ENCODE measurements at regions not wholly inside any gene's neighbourhood (a gene's known extent, or its start where the extent isn't known, plus 50 kb on each side); places are given as distances from the start of the nearest gene placed in this dataset.
A peak's percentile ranks its signal among the peaks of the same experiment; 100 is the strongest.

DNA sequence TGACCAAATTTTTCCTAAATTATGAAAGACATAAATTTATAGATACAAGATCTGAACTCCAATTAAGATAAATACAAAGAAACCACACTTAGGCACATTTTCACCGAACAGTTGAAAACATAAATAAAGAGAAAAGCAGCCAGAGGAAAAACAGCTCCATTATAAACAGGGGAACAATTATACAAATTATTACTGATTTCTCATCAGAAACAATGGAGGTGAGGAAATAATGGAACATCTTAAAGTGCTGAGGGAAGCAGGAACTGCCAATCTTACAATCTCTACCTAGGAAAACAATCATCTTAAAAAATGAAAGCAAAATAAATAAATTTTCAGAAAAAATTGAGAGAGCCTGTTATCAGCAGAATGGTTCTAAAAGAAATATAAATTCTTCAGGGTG is 234.4 kb upstream of the PMFBP1 start:
- TF ChIP-seq CTCF (IDR thresholded peaks at IDR 0.05) = no peak
- no peak overlapping the region for H3K4me3 ChIP-seq
- H3K36me3 ChIP-seq (ENCODE audit: low read depth) = no peaks in the 10 kb centered on the region
- ATAC-seq = no peak
- no peak for DNase-seq
- intact Hi-C loops (cut with DNase I, micrococcal nuclease) = no loop called here
- H3K9me3 ChIP-seq = no peaks in the 10 kb centered on the region
- H3K4me1 ChIP-seq (ENCODE audit: low read depth) = no peaks in the 10 kb centered on the region

GRCh38 chr16:72404299-72404698 is 232.3 kb upstream of the PMFBP1 start:
- Histone ChIP-seq H3K4me3 (no peak overlapping the region), H3K9me3 (no peaks in the 10 kb centered on the region), H3K36me3 (ENCODE audit: low read depth) (no peaks in the 10 kb centered on the region), H3K4me1 (ENCODE audit: low read depth) (no peaks in the 10 kb centered on the region)
- DNase-seq (no peak), ATAC-seq (no peak)
- TF ChIP-seq CTCF (IDR thresholded peaks at IDR 0.05) = no peak
- intact Hi-C loops (cut with DNase I, micrococcal nuclease) = no loop called here

DNA sequence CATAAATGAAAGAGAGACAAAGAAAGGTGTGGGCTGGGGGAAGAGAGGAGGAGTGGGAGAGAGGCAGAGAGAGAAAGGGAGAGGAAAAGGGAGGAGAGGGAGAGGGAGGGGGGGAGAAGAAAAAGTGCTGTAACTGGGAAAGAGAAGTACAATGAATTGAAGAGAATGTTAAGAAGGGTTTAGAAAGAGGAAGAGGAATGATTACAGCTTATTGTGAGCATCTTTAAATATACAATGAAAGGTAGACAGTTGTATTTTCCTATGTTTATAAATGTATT is 229.1 kb upstream of the PMFBP1 start:
- H3K9me3 ChIP-seq = no peaks in the 10 kb centered on the region
- intact Hi-C loops (cut with DNase I, micrococcal nuclease) = no loop called here
- no peak overlapping the region for H3K4me3 ChIP-seq
- H3K4me1 ChIP-seq (ENCODE audit: low read depth) = no peaks in the 10 kb centered on the region
- no peak for TF ChIP-seq CTCF (IDR thresholded peaks at IDR 0.05)
- no peak for DNase-seq
- ATAC-seq = no peak
- H3K36me3 ChIP-seq (ENCODE audit: low read depth) = no peaks in the 10 kb centered on the region

DNA sequence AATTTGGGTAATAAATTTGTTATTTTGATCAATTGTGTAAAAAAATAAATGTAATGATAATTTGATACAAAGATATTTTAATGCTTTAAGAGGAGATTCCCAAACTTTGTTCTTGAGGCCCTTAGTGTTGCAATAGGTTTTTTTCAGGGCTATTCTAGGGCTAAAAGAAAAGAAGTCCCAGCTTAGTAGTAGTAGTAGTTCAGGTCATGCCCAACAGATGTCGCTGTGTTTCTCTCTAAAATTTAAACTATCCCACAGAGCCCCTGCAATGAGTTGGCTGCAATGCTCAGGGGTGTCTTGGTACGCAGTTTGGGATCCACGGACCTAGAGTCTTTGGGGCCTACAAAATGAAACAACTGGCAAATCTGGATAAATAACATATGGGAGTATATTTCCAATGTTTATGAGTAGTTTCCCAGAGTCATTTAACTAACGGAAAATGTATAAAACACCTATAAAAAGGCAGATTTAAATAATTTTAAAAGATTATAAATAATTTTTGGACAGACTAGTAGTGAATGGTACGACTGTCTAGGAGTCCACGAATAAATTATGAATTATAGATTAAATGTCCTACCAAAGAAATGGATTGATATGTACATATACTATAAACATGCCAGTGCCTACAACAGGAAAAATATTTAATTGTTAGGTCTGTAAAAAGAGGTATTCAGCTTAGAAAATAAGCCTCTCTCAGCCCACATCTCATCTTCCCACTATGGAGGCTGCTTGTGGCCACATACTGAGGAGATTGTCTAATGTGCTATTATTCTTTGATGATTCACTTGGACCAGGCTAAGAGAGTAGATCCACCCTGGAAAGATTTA is 228.5 kb upstream of the PMFBP1 start:
- DNase-seq (peak in 1 of 3 donors; percentile 66), ATAC-seq (peak; percentile 71)
- peak; percentile 24 for TF ChIP-seq CTCF (IDR thresholded peaks at IDR 0.05)
- H3K4me1 ChIP-seq (ENCODE audit: low read depth) = no peaks in the 10 kb centered on the region
- intact Hi-C loops (cut with DNase I, micrococcal nuclease) = no loop called here
- H3K9me3 ChIP-seq = no peaks in the 10 kb centered on the region
- no peaks in the 10 kb centered on the region for H3K36me3 ChIP-seq (ENCODE audit: low read depth)
- no peak overlapping the region for H3K4me3 ChIP-seq

DNA sequence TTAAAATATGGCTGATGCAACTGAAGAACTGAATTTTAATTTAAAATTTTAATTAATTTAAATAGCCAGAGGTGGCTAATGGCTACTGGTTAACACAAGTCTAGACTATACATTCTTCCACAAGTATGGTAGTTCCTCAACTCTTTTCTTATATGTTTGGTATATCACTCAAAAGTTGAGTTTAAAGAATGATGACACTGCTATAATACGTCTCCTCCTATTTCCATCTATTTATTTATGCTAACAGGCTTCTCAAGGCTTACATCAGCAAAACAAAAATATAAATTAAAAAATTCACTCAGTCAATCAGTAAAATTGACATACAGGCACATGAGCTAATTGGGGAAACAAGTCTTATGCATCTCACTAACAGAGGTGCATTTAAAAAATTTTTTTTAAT is 227.9 kb upstream of the PMFBP1 start:
- Histone ChIP-seq H3K36me3 (ENCODE audit: low read depth) (no peaks in the 10 kb centered on the region), H3K4me1 (ENCODE audit: low read depth) (no peaks in the 10 kb centered on the region), H3K4me3 (no peak overlapping the region), H3K9me3 (no peaks in the 10 kb centered on the region)
- no peak for DNase-seq
- no peak for ATAC-seq
- no peak for TF ChIP-seq CTCF (IDR thresholded peaks at IDR 0.05)
- intact Hi-C loops (cut with DNase I, micrococcal nuclease) = no loop called here

DNA sequence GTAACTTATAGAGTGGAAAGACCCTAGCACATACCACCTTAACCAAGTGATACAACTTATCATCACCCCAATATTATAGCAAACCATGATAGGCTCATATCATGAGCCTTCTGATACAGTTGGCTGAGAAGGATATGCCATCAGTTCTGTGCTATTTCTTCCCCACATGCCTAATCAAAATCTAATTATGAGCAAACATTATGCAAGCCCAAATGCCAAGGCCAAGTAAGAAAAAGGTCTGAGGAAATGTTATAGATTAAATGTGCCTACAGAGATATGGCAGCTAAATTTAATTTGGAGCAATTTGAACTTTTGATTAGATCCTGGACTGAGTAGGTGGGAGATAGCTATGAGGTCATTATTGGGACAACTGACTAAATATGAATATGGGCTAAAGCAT is 225.9 kb upstream of the PMFBP1 start:
- DNase-seq (no peak), ATAC-seq (no peak)
- H3K4me3 ChIP-seq = no peak overlapping the region
- intact Hi-C loops (cut with DNase I, micrococcal nuclease) = no loop called here
- H3K4me1 ChIP-seq (ENCODE audit: low read depth) = no peaks in the 10 kb centered on the region
- no peaks in the 10 kb centered on the region for H3K36me3 ChIP-seq (ENCODE audit: low read depth)
- no peak for TF ChIP-seq CTCF (IDR thresholded peaks at IDR 0.05)
- no peaks in the 10 kb centered on the region for H3K9me3 ChIP-seq
